CD8-positive, alpha-beta memory T cell (primary cell): ENCODE measurements at regions not wholly inside any gene's neighbourhood (a gene's known extent, or its start where the extent isn't known, plus 50 kb on each side); places are given as distances from the start of the nearest gene placed in this dataset.

Experiments used
- CTCF ChIA-PET: fragments of 350-600 bp; sonication (Branson Sonifier 250); formaldehyde crosslinking; loops from one replicate; lab custom pipeline; 2021; ENCODE audit warnings: antibody characterized with exemption; lab: Charles Lee
- POLR2A ChIA-PET: fragments of 350-600 bp; sonication (Branson Sonifier 250); formaldehyde crosslinking; loops from one replicate; lab custom pipeline; 2021; ENCODE audit warnings: antibody characterized with exemption; lab: Charles Lee
- DNase-seq, 5 donors: peaks; one replicate each; pipeline versions ENCODE4 v3.0.0 to v3.0.0-alpha.2; 2020 to 2022; ENCODE audit warnings: mixed read lengths in 1 of 5
- H3K27ac ChIP-seq: one replicate; pipeline ENCODE4 v1.7.0; 2013; ENCODE audit warnings: low read depth, mild to moderate bottlenecking, low read length, moderate library complexity
- H3K27me3 ChIP-seq: 2 replicates; pipeline ENCODE4 v1.7.0; 2013; ENCODE audit warnings: low read length, mild to moderate bottlenecking; ENCODE audit not compliant: insufficient read depth, poor library complexity, severe bottlenecking
- H3K36me3 ChIP-seq: 2 replicates; pipeline ENCODE4 v1.7.0; 2013; ENCODE audit warnings: mild to moderate bottlenecking, low read length, moderate library complexity; ENCODE audit not compliant: insufficient read depth
- H3K4me1 ChIP-seq: 2 replicates; pipeline ENCODE4 v1.7.0; 2013; ENCODE audit warnings: mild to moderate bottlenecking, low read length, moderate library complexity; ENCODE audit not compliant: insufficient read depth
- H3K4me3 ChIP-seq: 2 replicates; pipeline ENCODE4 v1.7.0; 2013; ENCODE audit warnings: mild to moderate bottlenecking, low read length
- H3K9me3 ChIP-seq: 2 replicates; pipeline ENCODE4 v1.7.0; 2013; ENCODE audit warnings: mild to moderate bottlenecking, low read length
- H3K27ac Mint-ChIP-seq, 8 donors: one replicate each; pipeline ENCODE4 v1.8.0; 2020 to 2021; ENCODE audit warnings: mixed read lengths in 8 of 8, mild to moderate bottlenecking in 6 of 8, inconsistent platforms in 3 of 8, moderate library complexity in 3 of 8
- H3K27me3 Mint-ChIP-seq, 2 donors: one replicate each; pipeline ENCODE4 v1.8.0; 2020 to 2021; ENCODE audit warnings: mixed read lengths in 2 of 2, mild to moderate bottlenecking in 1 of 2, moderate library complexity in 1 of 2
- H3K36me3 Mint-ChIP-seq, 3 donors: one replicate each; pipeline ENCODE4 v1.8.0; 2020 to 2021; ENCODE audit warnings: mixed read lengths in 3 of 3, inconsistent platforms in 1 of 3, mild to moderate bottlenecking in 1 of 3
- H3K4me1 Mint-ChIP-seq, 3 donors: one replicate each; pipeline ENCODE4 v1.8.0; 2020 to 2021; ENCODE audit warnings: mixed read lengths in 3 of 3, inconsistent platforms in 1 of 3, mild to moderate bottlenecking in 1 of 3
- H3K4me3 Mint-ChIP-seq, 7 donors: one replicate each; pipeline ENCODE4 v1.8.0; 2020 to 2021; ENCODE audit warnings: mixed read lengths in 7 of 7, mild to moderate bottlenecking in 6 of 7, moderate library complexity in 4 of 7, inconsistent platforms in 2 of 7
- H3K9me3 Mint-ChIP-seq, 5 donors: one replicate each; pipeline ENCODE4 v1.8.0; 2020 to 2022; ENCODE audit warnings: mixed read lengths in 5 of 5, mild to moderate bottlenecking in 3 of 5, moderate library complexity in 2 of 5, inconsistent platforms in 1 of 5

GRCh38 chrX:124212622-124213021, 119.8 kb upstream of the TEX13D start:
- DNase-seq: peak in 2 of 5 donors; percentile 26 to 51
- no peaks in the 10 kb centered on the region for H3K27me3 Mint-ChIP-seq
- POLR2A ChIA-PET: no interaction called here
- CTCF ChIA-PET: no interaction called here
- H3K27ac ChIP-seq: no peak overlapping the region
- H3K9me3 ChIP-seq: no peaks in the 10 kb centered on the region
- peak overlapping the region in 4 of 7 donors; percentile 13 to 35 (median 26) for H3K4me3 Mint-ChIP-seq
- no peaks in the 10 kb centered on the region for H3K27me3 ChIP-seq
- H3K4me1 Mint-ChIP-seq: peaks cover 48 to 53% (median 51%) of the 10 kb centered on the region in 3 donors
- peaks cover 51% of the 10 kb centered on the region for H3K4me1 ChIP-seq
- H3K36me3 Mint-ChIP-seq: peaks cover 0 to 1% (median 0%) of the 10 kb centered on the region in 3 donors
- no peaks in the 10 kb centered on the region for H3K36me3 ChIP-seq
- no peaks in the 10 kb centered on the region for H3K9me3 Mint-ChIP-seq
- H3K4me3 ChIP-seq: no peak overlapping the region
- H3K27ac Mint-ChIP-seq: peak overlapping the region; percentile 8 to 91 (median 49)

GRCh38 chrX:124215786-124216185, 116.7 kb upstream of the TEX13D start:
- peaks cover 71 to 81% (median 79%) of the 10 kb centered on the region in 3 donors for H3K4me1 Mint-ChIP-seq
- ChIA-PET CTCF (no interaction called here), POLR2A (no interaction called here)
- peaks cover 73% of the 10 kb centered on the region for H3K4me1 ChIP-seq
- no peak overlapping the region for H3K27ac ChIP-seq
- H3K9me3 ChIP-seq: no peaks in the 10 kb centered on the region
- H3K27ac Mint-ChIP-seq: peak overlapping the region in 7 of 8 donors; percentile 60 to 96 (median 77)
- H3K4me3 Mint-ChIP-seq: peak overlapping the region in 2 of 7 donors; percentile 4 to 10
- no peak for DNase-seq
- H3K4me3 ChIP-seq: no peak overlapping the region
- peaks cover 0 to 1% of the 10 kb centered on the region in 2 donors for H3K27me3 Mint-ChIP-seq
- no peaks in the 10 kb centered on the region for H3K27me3 ChIP-seq
- H3K36me3 ChIP-seq: no peaks in the 10 kb centered on the region
- no peaks in the 10 kb centered on the region for H3K9me3 Mint-ChIP-seq
- no peaks in the 10 kb centered on the region for H3K36me3 Mint-ChIP-seq

- Mint-ChIP-seq H3K27me3 (peaks cover 0 to 1% of the 10 kb centered on the region in 2 donors), H3K4me3 (peak overlapping the region in 5 of 7 donors; percentile 7 to 67 (median 52)), H3K36me3 (no peaks in the 10 kb centered on the region), H3K4me1 (peaks cover 71 to 81% (median 76%) of the 10 kb centered on the region in 3 donors), H3K27ac (peak overlapping the region; percentile 73 to 96 (median 86)), H3K9me3 (no peaks in the 10 kb centered on the region)
- Histone ChIP-seq H3K9me3 (no peaks in the 10 kb centered on the region), H3K4me1 (peaks cover 71% of the 10 kb centered on the region), H3K27me3 (no peaks in the 10 kb centered on the region), H3K4me3 (no peak overlapping the region), H3K36me3 (no peaks in the 10 kb centered on the region), H3K27ac (no peak overlapping the region)
- ChIA-PET CTCF (interaction anchor here (1.3 kb wide), 1 partner anchor 27 kb away, joined by 5 read pairs; no protein-coding TSS in a partner anchor), POLR2A (no interaction called here)
- DNase-seq: no peak
Measured at GRCh38 chrX:124216396-124217115, 115.9 kb upstream of the TEX13D start.

- peak; percentile 33 to 80 (median 70) for DNase-seq
- H3K4me3 ChIP-seq: peak overlapping the region; percentile 51
- Mint-ChIP-seq H3K4me3 (peak overlapping the region; percentile 50 to 85 (median 67)), H3K36me3 (no peaks in the 10 kb centered on the region), H3K27me3 (peaks cover 0 to 1% of the 10 kb centered on the region in 2 donors), H3K4me1 (peaks cover 69 to 81% (median 73%) of the 10 kb centered on the region in 3 donors), H3K9me3 (no peaks in the 10 kb centered on the region), H3K27ac (peak overlapping the region; percentile 73 to 96 (median 88))
- POLR2A ChIA-PET: interaction anchor here (0.6 to 1.0 kb wide), 2 partner anchors 131 to 256 kb away, joined by 3 to 4 read pairs; no protein-coding TSS in a partner anchor
- H3K27ac ChIP-seq: peak overlapping the region; percentile 39
- no peaks in the 10 kb centered on the region for H3K27me3 ChIP-seq
- H3K9me3 ChIP-seq: no peaks in the 10 kb centered on the region
- H3K36me3 ChIP-seq: no peaks in the 10 kb centered on the region
- CTCF ChIA-PET: interaction anchor here (1.0 to 1.3 kb wide), 3 partner anchors 11 to 45 kb away, joined by 3 to 5 read pairs (median 5); no protein-coding TSS in a partner anchor
- H3K4me1 ChIP-seq: peaks cover 62% of the 10 kb centered on the region
Measured at GRCh38 chrX:124217304-124218251, 114.9 kb upstream of the TEX13D start.

- H3K9me3 ChIP-seq: no peaks in the 10 kb centered on the region
- H3K36me3 ChIP-seq: no peaks in the 10 kb centered on the region
- peak in 2 of 5 donors; percentile 12 to 45 for DNase-seq
- CTCF ChIA-PET: interaction anchor here (0.9 to 1.1 kb wide), 3 partner anchors 102 to 123 kb away, joined by 3 to 4 read pairs (median 4); partner anchors contain the start of gene SH2D1A
- POLR2A ChIA-PET: no interaction called here
- H3K27me3 ChIP-seq: no peaks in the 10 kb centered on the region
- no peak overlapping the region for H3K27ac ChIP-seq
- H3K27ac Mint-ChIP-seq: peak overlapping the region; percentile 86 to 94 (median 90)
- peaks cover 30% of the 10 kb centered on the region for H3K4me1 ChIP-seq
- H3K4me1 Mint-ChIP-seq: peaks cover 57 to 68% (median 67%) of the 10 kb centered on the region in 3 donors
- H3K4me3 ChIP-seq: no peak overlapping the region
- peak overlapping the region; percentile 46 to 87 (median 63) for H3K4me3 Mint-ChIP-seq
- H3K27me3 Mint-ChIP-seq: peaks cover 0 to 1% of the 10 kb centered on the region in 2 donors
- no peaks in the 10 kb centered on the region for H3K36me3 Mint-ChIP-seq
- no peaks in the 10 kb centered on the region for H3K9me3 Mint-ChIP-seq
Measured at GRCh38 chrX:124223524-124223923, 108.9 kb upstream of the TEX13D start.

GRCh38 chrX:124224528-124224927, 107.9 kb upstream of the TEX13D start:
- H3K4me1 Mint-ChIP-seq: peaks cover 47 to 61% (median 57%) of the 10 kb centered on the region in 3 donors
- H3K36me3 Mint-ChIP-seq: no peaks in the 10 kb centered on the region
- H3K4me3 Mint-ChIP-seq: peak overlapping the region; percentile 9 to 87 (median 40)
- DNase-seq: no peak
- H3K27me3 Mint-ChIP-seq: peaks cover 0 to 1% of the 10 kb centered on the region in 2 donors
- no peaks in the 10 kb centered on the region for H3K36me3 ChIP-seq
- H3K27me3 ChIP-seq: no peaks in the 10 kb centered on the region
- ChIA-PET POLR2A (no interaction called here), CTCF (interaction anchor here (0.9 to 1.1 kb wide), 2 partner anchors 101 to 116 kb away, joined by 3 to 4 read pairs; no protein-coding TSS in a partner anchor)
- no peaks in the 10 kb centered on the region for H3K9me3 ChIP-seq
- H3K4me1 ChIP-seq: peaks cover 20% of the 10 kb centered on the region
- no peak overlapping the region for H3K27ac ChIP-seq
- H3K9me3 Mint-ChIP-seq: no peaks in the 10 kb centered on the region
- peak overlapping the region; percentile 63 to 94 (median 85) for H3K27ac Mint-ChIP-seq
- H3K4me3 ChIP-seq: no peak overlapping the region

- POLR2A ChIA-PET: interaction anchor here (1.0 kb wide), 1 partner anchor 137 kb away, joined by 3 read pairs; no protein-coding TSS in a partner anchor
- peak in 1 of 5 donors; percentile 52 for DNase-seq
- peaks cover 16% of the 10 kb centered on the region for H3K4me1 ChIP-seq
- no peak overlapping the region for H3K4me3 ChIP-seq
- no peak overlapping the region for H3K27ac ChIP-seq
- Mint-ChIP-seq H3K4me1 (peaks cover 41 to 61% (median 47%) of the 10 kb centered on the region in 3 donors), H3K27me3 (peaks cover 0 to 6% of the 10 kb centered on the region in 2 donors), H3K9me3 (no peaks in the 10 kb centered on the region), H3K36me3 (no peaks in the 10 kb centered on the region), H3K4me3 (peak overlapping the region in 4 of 7 donors; percentile 29 to 36 (median 32)), H3K27ac (peak overlapping the region; percentile 79 to 95 (median 89))
- H3K9me3 ChIP-seq: no peaks in the 10 kb centered on the region
- no peaks in the 10 kb centered on the region for H3K36me3 ChIP-seq
- H3K27me3 ChIP-seq: no peaks in the 10 kb centered on the region
- CTCF ChIA-PET: no interaction called here
Measured at GRCh38 chrX:124226129-124226528, 106.3 kb upstream of the TEX13D start.
